HUES6 (cell line): ENCODE measurements at regions not wholly inside any gene's neighbourhood (a gene's known extent, or its start where the extent isn't known, plus 50 kb on each side); places are given as distances from the start of the nearest gene placed in this dataset.

Experiments used
- H3K27ac ChIP-seq: 2 replicates; pipeline ENCODE4 v1.7.0; 2013; ENCODE audit warnings: low read depth, mild to moderate bottlenecking, low read length, inconsistent platforms
- H3K27me3 ChIP-seq: 2 replicates; pipeline ENCODE4 v1.6.1; 2013; ENCODE audit warnings: low read length; ENCODE audit not compliant: control insufficient read depth, insufficient read depth
- H3K36me3 ChIP-seq: 2 replicates; pipeline ENCODE4 v1.6.1; 2013; ENCODE audit warnings: low read length; ENCODE audit not compliant: control insufficient read depth, insufficient read depth
- H3K4me1 ChIP-seq: 2 replicates; pipeline ENCODE4 v1.6.1; 2013; ENCODE audit warnings: low read length; ENCODE audit not compliant: control insufficient read depth, insufficient read depth
- H3K4me3 ChIP-seq: 2 replicates; pipeline ENCODE4 v1.5.1; 2013; ENCODE audit warnings: low read depth, low read length
- H3K9ac ChIP-seq: one replicate; pipeline ENCODE4 v1.6.1; 2013; ENCODE audit warnings: mild to moderate bottlenecking, low read length
- H3K9me3 ChIP-seq: 2 replicates; pipeline ENCODE4 v1.6.1; 2013; ENCODE audit warnings: low read depth, low read length; ENCODE audit not compliant: control insufficient read depth, insufficient read depth

DNA sequence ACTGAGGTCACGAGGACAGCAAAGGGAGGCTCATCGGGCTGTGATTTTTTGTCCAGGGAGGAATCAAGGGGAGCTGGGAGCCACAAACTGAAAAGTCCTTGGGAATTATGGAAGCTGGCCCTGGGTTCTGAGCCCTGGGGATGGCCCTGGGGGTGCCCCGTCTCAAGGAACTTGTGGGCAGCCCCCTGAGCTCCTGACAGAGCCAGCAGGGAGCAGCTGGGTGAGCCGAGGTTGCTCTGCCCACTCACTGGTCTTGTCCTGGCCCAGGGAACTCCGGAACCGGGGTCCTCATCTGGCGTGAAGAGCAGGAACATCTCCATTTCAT lies 61.3 kb upstream of the HDAC4 start:
- Histone ChIP-seq H3K9me3 (no peaks in the 10 kb centered on the region), H3K4me1 (no peaks in the 10 kb centered on the region; the same call in 1 of the 2 replicates), H3K9ac (no peak overlapping the region), H3K27ac (no peak overlapping the region), H3K4me3 (no peak overlapping the region), H3K36me3 (no peaks in the 10 kb centered on the region), H3K27me3 (no peaks in the 10 kb centered on the region)

GRCh38 chr2:239461291-239462190 lies 60.7 kb upstream of the HDAC4 start:
- Histone ChIP-seq H3K36me3 (no peaks in the 10 kb centered on the region), H3K4me3 (no peak overlapping the region), H3K9ac (no peak overlapping the region), H3K27me3 (no peaks in the 10 kb centered on the region), H3K9me3 (no peaks in the 10 kb centered on the region), H3K27ac (no peak overlapping the region), H3K4me1 (no peaks in the 10 kb centered on the region; the same call in 1 of the 2 replicates)

- no peaks in the 10 kb centered on the region for H3K9me3 ChIP-seq
- no peaks in the 10 kb centered on the region for H3K36me3 ChIP-seq
- no peak overlapping the region for H3K4me3 ChIP-seq
- H3K27me3 ChIP-seq: no peaks in the 10 kb centered on the region
- no peaks in the 10 kb centered on the region; the same call in 1 of the 2 replicates for H3K4me1 ChIP-seq
- no peak overlapping the region for H3K9ac ChIP-seq
- no peak overlapping the region for H3K27ac ChIP-seq
Measured at GRCh38 chr2:239460780-239461179, 60.0 kb upstream of the HDAC4 start.

GRCh38 chr2:239459606-239460005 lies 58.8 kb upstream of the HDAC4 start:
- Histone ChIP-seq H3K27me3 (no peaks in the 10 kb centered on the region), H3K4me3 (no peak overlapping the region), H3K9ac (no peak overlapping the region), H3K36me3 (no peaks in the 10 kb centered on the region), H3K4me1 (no peaks in the 10 kb centered on the region; the same call in 1 of the 2 replicates), H3K27ac (no peak overlapping the region), H3K9me3 (peaks cover 6% of the 10 kb centered on the region; the same call in 1 of the 2 replicates)

DNA sequence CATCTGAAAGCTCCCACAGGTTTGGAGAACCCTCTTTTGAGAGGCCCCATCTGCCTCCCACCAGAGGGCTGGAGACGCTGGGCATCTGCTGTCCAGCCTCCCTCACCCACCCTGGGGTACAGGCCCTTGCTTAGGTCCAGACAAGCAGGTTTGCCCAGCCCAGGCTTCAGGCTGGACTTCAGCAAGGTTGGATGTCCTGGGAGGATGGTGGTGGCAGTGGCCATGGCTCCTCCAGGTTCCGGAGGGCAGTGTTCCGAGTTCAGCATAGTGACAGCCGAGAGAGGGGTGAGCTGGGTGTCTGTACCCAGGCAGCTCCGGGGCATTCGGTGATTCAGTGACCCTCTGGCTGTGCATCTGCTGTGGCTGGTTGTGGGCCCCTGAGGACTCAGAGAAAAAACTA lies 58.2 kb upstream of the HDAC4 start:
- no peaks in the 10 kb centered on the region; the same call in 1 of the 2 replicates for H3K4me1 ChIP-seq
- H3K27me3 ChIP-seq: no peaks in the 10 kb centered on the region
- no peak overlapping the region for H3K4me3 ChIP-seq
- H3K9ac ChIP-seq: no peak overlapping the region
- H3K36me3 ChIP-seq: no peaks in the 10 kb centered on the region
- no peak overlapping the region for H3K27ac ChIP-seq
- peaks cover 6% of the 10 kb centered on the region; the same call in 1 of the 2 replicates for H3K9me3 ChIP-seq

- no peaks in the 10 kb centered on the region for H3K36me3 ChIP-seq
- no peak overlapping the region for H3K4me3 ChIP-seq
- H3K9ac ChIP-seq: no peak overlapping the region
- no peaks in the 10 kb centered on the region; the same call in 1 of the 2 replicates for H3K4me1 ChIP-seq
- no peak overlapping the region for H3K27ac ChIP-seq
- H3K9me3 ChIP-seq: peaks cover 6% of the 10 kb centered on the region; the same call in 1 of the 2 replicates
- no peaks in the 10 kb centered on the region for H3K27me3 ChIP-seq
Measured at GRCh38 chr2:239457586-239458445, 57.0 kb upstream of the HDAC4 start.

- Histone ChIP-seq H3K36me3 (no peaks in the 10 kb centered on the region), H3K27ac (no peak overlapping the region), H3K9me3 (peaks cover 6% of the 10 kb centered on the region; the same call in 1 of the 2 replicates), H3K4me3 (no peak overlapping the region), H3K9ac (no peak overlapping the region), H3K4me1 (no peaks in the 10 kb centered on the region; the same call in 1 of the 2 replicates), H3K27me3 (no peaks in the 10 kb centered on the region)
Measured at GRCh38 chr2:239456940-239457339, 56.1 kb upstream of the HDAC4 start.

DNA sequence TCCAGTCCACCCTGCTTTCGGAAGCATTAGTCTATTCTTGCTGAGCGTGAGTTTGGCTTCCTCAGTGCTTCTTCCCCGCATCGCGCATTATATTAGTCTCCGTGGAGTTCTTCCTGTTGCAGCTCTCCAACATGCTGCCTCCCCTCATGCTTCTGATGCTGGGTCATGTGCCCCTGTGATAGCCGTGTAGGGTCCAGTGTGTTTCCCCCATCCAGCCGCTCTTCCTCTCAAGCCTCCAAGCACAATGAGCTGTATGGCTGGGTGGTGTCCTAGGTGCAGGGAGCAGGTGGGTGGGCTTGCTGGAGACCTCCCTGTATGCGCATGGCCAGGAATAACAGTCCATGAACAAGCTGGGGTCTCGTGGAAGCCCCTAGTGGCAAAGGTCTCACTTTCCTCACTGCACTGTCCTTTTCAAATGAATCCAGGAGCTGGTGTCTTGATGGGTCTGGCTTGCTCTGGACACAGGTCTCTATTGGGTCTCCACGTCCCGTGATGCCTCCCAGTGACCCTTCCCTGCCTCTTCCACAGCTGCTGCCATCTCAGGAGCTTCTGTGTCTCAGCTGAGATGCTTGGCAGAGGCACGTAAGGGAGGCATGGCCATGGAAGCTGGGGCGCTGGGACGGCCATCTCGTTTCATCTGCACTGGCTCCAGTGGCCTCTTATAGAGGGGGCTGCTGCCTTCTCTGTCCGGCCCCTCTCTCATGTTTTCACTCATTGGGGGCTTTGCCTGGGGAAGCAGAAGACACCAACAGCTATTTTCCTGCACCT lies 54.8 kb upstream of the HDAC4 start:
- Histone ChIP-seq H3K4me1 (no peaks in the 10 kb centered on the region), H3K36me3 (no peaks in the 10 kb centered on the region)

GRCh38 chr2:239454507-239454906 lies 53.7 kb upstream of the HDAC4 start:
- no peak overlapping the region for H3K27ac ChIP-seq
- H3K36me3 ChIP-seq: no peaks in the 10 kb centered on the region
- H3K9me3 ChIP-seq: peaks cover 12% of the 10 kb centered on the region
- no peak overlapping the region for H3K9ac ChIP-seq
- H3K4me3 ChIP-seq: no peak overlapping the region
- no peaks in the 10 kb centered on the region for H3K4me1 ChIP-seq
- no peaks in the 10 kb centered on the region for H3K27me3 ChIP-seq

More for the DNA sequence above, 54.8 kb upstream of the HDAC4 start:
- H3K9me3 ChIP-seq: peaks cover 10% of the 10 kb centered on the region
- no peak overlapping the region for H3K9ac ChIP-seq
- H3K27me3 ChIP-seq: no peaks in the 10 kb centered on the region
- no peak overlapping the region for H3K27ac ChIP-seq
- H3K4me3 ChIP-seq: no peak overlapping the region
